Posterior vena cava (tissue), 2 donors: ENCODE measurements at regions not wholly inside any gene's neighbourhood (a gene's known extent, or its start where the extent isn't known, plus 50 kb on each side); places are given as distances from the start of the nearest gene placed in this dataset.

Experiments
- DNase-seq: peaks from one replicate; pipeline ENCODE4 v3.0.0-alpha.2; 2020; ENCODE audit warnings: low spot score
- intact Hi-C, 2 donors: fragments of 100-400 bp; cut with DNase I; formaldehyde crosslinking; loops; one replicate each; pipeline versions ENCODE4 v1.14.1 to v1.14.2; 2022 to 2023
- donor health status: DM: yes; HTN: yes; CAD: no.
- donor health status: DM: yes; HTN: yes; CAD: no.

- intact Hi-C loops, result no loop called here
- no peak for DNase-seq
These were observed 171.2 kb upstream of the HAAO start for GRCh38 chr2:42963452-42964068.

GRCh38 chr2:42962508-42962953 lies 170.1 kb upstream of the HAAO start:
- intact Hi-C loops, result no loop called here
- DNase-seq, result peak; percentile 83

GRCh38 chr2:42961961-42962360 lies 169.6 kb upstream of the HAAO start:
- DNase-seq, result no peak
- intact Hi-C loops, result no loop called here

- DNase-seq, result peak; percentile 94
- intact Hi-C loops, result no loop called here
These were observed 169.0 kb upstream of the HAAO start for GRCh38 chr2:42961385-42961811.

GRCh38 chr2:42960842-42961180 lies 168.4 kb upstream of the HAAO start:
- intact Hi-C loops, result no loop called here
- no peak for DNase-seq

GRCh38 chr2:42960002-42960841 lies 167.8 kb upstream of the HAAO start:
- intact Hi-C loops, result no loop called here
- no peak for DNase-seq

GRCh38 chr2:42959234-42960001 lies 167.0 kb upstream of the HAAO start:
- peak; percentile 89 for DNase-seq
- intact Hi-C loops, result no loop called here

- intact Hi-C loops, result no loop called here
- DNase-seq, result no peak
These were observed 166.4 kb upstream of the HAAO start for GRCh38 chr2:42958741-42959233.

- no peak for DNase-seq
- intact Hi-C loops, result no loop called here
These were observed 165.5 kb upstream of the HAAO start for GRCh38 chr2:42957861-42958301.

GRCh38 chr2:42957109-42957860 lies 164.9 kb upstream of the HAAO start:
- intact Hi-C loops, result no loop called here
- DNase-seq, result no peak

- DNase-seq, result no peak
These were observed 162.0 kb upstream of the HAAO start for GRCh38 chr2:42954227-42954962.

GRCh38 chr2:42953216-42953615 lies 160.8 kb upstream of the HAAO start:
- DNase-seq, result no peak
- intact Hi-C loops, result no loop called here

More at GRCh38 chr2:42954227-42954962, 162.0 kb upstream of the HAAO start:
- intact Hi-C loops, result no loop called here

- DNase-seq, result no peak
- intact Hi-C loops, result no loop called here
These were observed 159.0 kb upstream of the HAAO start for GRCh38 chr2:42951263-42951938.

- intact Hi-C loops, result loop anchor here (1.0 to 10.0 kb wide), 4 partner anchors 94 to 593 kb away; no protein-coding TSS in a partner anchor
- no peak for DNase-seq
These were observed 156.7 kb upstream of the HAAO start for GRCh38 chr2:42949125-42949524.

- intact Hi-C loops, result loop anchor here (2.0 to 10.0 kb wide), 4 partner anchors 93 to 594 kb away; no protein-coding TSS in a partner anchor
- no peak for DNase-seq
These were observed 155.6 kb upstream of the HAAO start for GRCh38 chr2:42947809-42948600.

GRCh38 chr2:42944779-42945415 lies 152.5 kb upstream of the HAAO start:
- intact Hi-C loops, result loop anchor here (5.0 to 10.0 kb wide), 3 partner anchors 90 to 597 kb away; no protein-coding TSS in a partner anchor
- DNase-seq, result no peak
